GM12891 (cell line): ENCODE measurements at regions not wholly inside any gene's neighbourhood (a gene's known extent, or its start where the extent isn't known, plus 50 kb on each side); places are given as distances from the start of the nearest gene placed in this dataset.

Experiments used
- PAX5 ChIP-seq: IDR thresholded peaks from 2 replicates; pipeline ENCODE4 v1.6.1; 2011; ENCODE audit warnings: low read length, moderate library complexity, mild to moderate bottlenecking; ENCODE audit not compliant: insufficient read depth, severe bottlenecking
- POLR2A ChIP-seq: IDR thresholded peaks from 2 replicates; pipeline ENCODE4 v1.6.1; 2011; ENCODE audit warnings: low read depth, low read length, control low read depth
- POLR2AphosphoS5 ChIP-seq: IDR thresholded peaks from 2 replicates; pipeline ENCODE4 v1.6.1; 2011; ENCODE audit warnings: low read depth, low read length, control low read depth
- POU2F2 ChIP-seq: IDR thresholded peaks from 2 replicates; pipeline ENCODE4 v1.6.1; 2011; ENCODE audit warnings: low read depth, mild to moderate bottlenecking, control low read depth, low read length, moderate library complexity
- SPI1 ChIP-seq: IDR thresholded peaks from 2 replicates; pipeline ENCODE4 v1.6.1; 2011; ENCODE audit warnings: low read depth, low read length, control low read depth
- TAF1 ChIP-seq: IDR thresholded peaks from 2 replicates; pipeline ENCODE4 v1.6.1; 2011; ENCODE audit warnings: low read depth, low read length, control low read depth

GRCh38 chr10:8319704-8320103 lies 265.2 kb downstream of the GATA3 start:
- no peak for TF ChIP-seq PAX5
- no peak for TF ChIP-seq POLR2A
- no peak for TF ChIP-seq TAF1
- no peak for TF ChIP-seq SPI1
- TF ChIP-seq POLR2AphosphoS5, result no peak
- TF ChIP-seq POU2F2, result no peak
